ENCODE measurements at regions not wholly inside any gene's neighbourhood (a gene's known extent, or its start where the extent isn't known, plus 50 kb on each side); places are given as distances from the start of the nearest gene placed in this dataset.

GRCh38 chr4:123315617-123316016 is 81.0 kb upstream of the SPRY1 start:
- Histone ChIP-seq H3K14ac (replicated peaks; ENCODE audit: low read depth, low read length) (no peak overlapping the region), H3K23ac (ENCODE audit: low read depth, low read length) (no peak overlapping the region), H3K4me3 (ENCODE audit: insufficient read depth, low read depth, low read length) (no peak overlapping the region), H2BK15ac (ENCODE audit: low read depth, low read length) (no peak overlapping the region), H3K27me3 (ENCODE audit: control insufficient read depth, insufficient read depth, low read length) (no peaks in the 10 kb centered on the region), H3K18ac (ENCODE audit: low read depth, low read length) (no peak overlapping the region), H3K27ac (ENCODE audit: insufficient read depth, low read length) (no peak overlapping the region), H2AK9ac (replicated peaks; ENCODE audit: low read depth, low read length, poor library complexity) (no peak overlapping the region), H2AK5ac (ENCODE audit: low read depth, low read length) (no peak overlapping the region), H3K56ac (ENCODE audit: extremely low read depth, insufficient read depth, low read length) (no peak overlapping the region), H4K8ac (ENCODE audit: low read depth in 2 of 2, low read length in 2 of 2) (no peak overlapping the region), H3K4me1 (ENCODE audit: control insufficient read depth, insufficient read depth, low read length) (no peaks in the 10 kb centered on the region), H3K4me2 (ENCODE audit: low read depth, low read length) (no peak overlapping the region), H3K9ac (ENCODE audit: low read depth, low read length) (no peak overlapping the region), H4K91ac (ENCODE audit: insufficient read depth, low read depth, low read length) (no peak overlapping the region), H2AFZ (replicated peaks; ENCODE audit: low read length, poor library complexity) (no peak overlapping the region), H2BK5ac (ENCODE audit: low read depth, low read length, poor library complexity, severe bottlenecking) (no peak overlapping the region), H3K36me3 (ENCODE audit: control insufficient read depth, insufficient read depth, low read length) (no peaks in the 10 kb centered on the region), H2BK120ac (ENCODE audit: low read depth, low read length) (no peak overlapping the region), H3K9me1 (ENCODE audit: insufficient read depth, low read length) (no peaks in the 10 kb centered on the region), H3K9me3 (ENCODE audit: control insufficient read depth, insufficient read depth, low read length) (no peaks in the 10 kb centered on the region), H3K4ac (ENCODE audit: low read depth, low read length) (no peak overlapping the region), H3K79me1 (ENCODE audit: low read depth in 1 of 2, low read length in 2 of 2) (no peaks in the 10 kb centered on the region), H4K20me1 (ENCODE audit: insufficient read depth, low read length) (no peaks in the 10 kb centered on the region), H2BK20ac (ENCODE audit: low read depth, low read length) (no peak overlapping the region), H4K5ac (ENCODE audit: low read depth, low read length) (no peak overlapping the region)
- WGBS, 2 experiments (ENCODE audit: extremely low coverage in 2 of 2, insufficient read length in 1 of 2), result 100% methylated on average over 1 of the region's 1 CpG; no CpG with 5 or more reads in 1 of the 2 experiments
- no peak for DNase-seq
- CTCF ChIA-PET, result no interaction called here
- no TSS peak for BruUV-seq (replicated peaks)
- dilution Hi-C loops (cut with HindIII; ENCODE audit: low sequenced_read_pairs, unreplicated experiment), result no loop called here
- in situ Hi-C loops (cut with MboI; ENCODE audit: low sequenced_read_pairs), result no loop called here
- intact Hi-C loops (cut with micrococcal nuclease), result no loop called here
- POLR2A ChIA-PET (ENCODE audit: unreplicated experiment), result no interaction called here
- no peak for ATAC-seq (ENCODE audit: low read depth)
- TF ChIP-seq ELK1 (IDR thresholded peaks at IDR 0.05; ENCODE audit: borderline replicate concordance, low read depth, low read length) (no peak), MAZ (IDR thresholded peaks at IDR 0.05; ENCODE audit: borderline replicate concordance, low read depth, low read length) (no peak), USF2 (IDR thresholded peaks at IDR 0.05; ENCODE audit: low read depth, low read length) (no peak), BHLHE40 (IDR thresholded peaks at IDR 0.05; ENCODE audit: low read depth, low read length) (no peak), NFE2L2 (IDR thresholded peaks at IDR 0.05; ENCODE audit: low read depth, low read length) (no peak), SMC3 (IDR thresholded peaks at IDR 0.05; ENCODE audit: low read depth, low read length) (no peak)
